GM10248 (cell line): ENCODE measurements at regions not wholly inside any gene's neighbourhood (a gene's known extent, or its start where the extent isn't known, plus 50 kb on each side); places are given as distances from the start of the nearest gene placed in this dataset.

Source experiments
- CTCF ChIA-PET: fragments of 300-600 bp; sonication (Branson Sonifier 250); formaldehyde crosslinking; extraction: SDS; loops from one replicate; lab custom pipeline; 2021; ENCODE audit warnings: antibody characterized with exemption; lab: Yijun Ruan, JAX
- POLR2A ChIA-PET: fragments of 350-650 bp; sonication (Branson Sonifier 250); formaldehyde crosslinking; extraction: SDS; loops from one replicate; lab custom pipeline; 2020; ENCODE audit warnings: antibody characterized with exemption; lab: Yijun Ruan, JAX
- DNase-seq: peaks from one replicate; pipeline ENCODE4 v3.0.0; 2012; ENCODE audit errors: extremely low spot score
- CTCF ChIP-seq: IDR thresholded peaks from 2 replicates; pipeline ENCODE4 v1.5.1; 2012; ENCODE audit warnings: mild to moderate bottlenecking, low read depth; ENCODE audit errors: extremely low read depth, missing control alignments, control extremely low read depth

DNA sequence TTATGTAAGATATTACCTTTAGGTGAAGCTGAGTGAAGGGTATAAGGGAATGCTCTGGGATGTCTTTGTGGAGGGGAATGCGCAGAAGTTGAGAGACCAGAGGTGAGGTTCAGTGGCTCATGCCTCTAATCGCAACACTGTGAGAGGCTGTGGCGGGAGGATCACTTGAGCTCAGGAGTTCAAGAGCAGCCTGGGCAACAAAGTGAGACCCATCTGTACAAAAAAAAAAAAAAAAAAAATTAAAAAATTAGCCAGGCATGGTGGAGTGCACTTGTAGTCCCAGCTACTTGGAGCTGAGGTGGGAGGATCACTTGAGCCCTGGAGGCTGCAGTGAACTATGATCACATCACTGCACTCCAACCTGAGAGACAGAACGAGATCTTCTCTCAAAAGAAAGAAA, 57.3 kb upstream of the SP3 start:
- no peak for DNase-seq
- CTCF ChIA-PET = interaction anchor here (0.8 to 1.1 kb wide), 3 partner anchors 10 to 20 kb away, joined by 3 to 4 read pairs (median 3); no protein-coding TSS in a partner anchor
- no peak for TF ChIP-seq CTCF
- POLR2A ChIA-PET = interaction anchor here (0.6 kb wide), 1 partner anchor 1150 kb away, joined by 3 read pairs; no protein-coding TSS in a partner anchor

GRCh38 chr2:174020926-174021662, 55.9 kb upstream of the SP3 start:
- DNase-seq = no peak
- ChIA-PET CTCF (interaction anchor here (1.1 kb wide), 1 partner anchor 19 kb away, joined by 3 read pairs; no protein-coding TSS in a partner anchor), POLR2A (no interaction called here)
- no peak for TF ChIP-seq CTCF

DNA sequence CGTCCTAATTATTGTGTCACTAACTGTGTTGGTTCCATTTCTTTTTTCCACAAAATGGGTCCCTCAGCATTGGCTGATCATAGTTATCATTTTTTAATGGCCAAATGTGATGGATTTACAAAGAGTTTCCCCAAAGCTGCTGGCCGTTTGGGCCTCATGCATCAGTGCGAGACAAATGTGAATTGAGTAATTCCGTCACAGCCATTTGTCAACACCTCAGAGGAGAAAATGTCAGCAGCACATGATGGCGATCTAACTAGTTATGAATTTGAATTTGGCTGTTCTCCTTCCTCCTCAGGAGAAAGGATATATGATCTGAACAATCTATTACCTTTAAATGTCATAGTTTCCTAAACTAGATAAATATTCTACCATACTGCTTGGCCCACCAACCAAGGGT, 54.9 kb upstream of the SP3 start:
- ChIA-PET CTCF (no interaction called here), POLR2A (no interaction called here)
- no peak for TF ChIP-seq CTCF
- DNase-seq = no peak

GRCh38 chr2:174016447-174016846, 51.3 kb upstream of the SP3 start:
- ChIA-PET POLR2A (no interaction called here), CTCF (no interaction called here)
- no peak for TF ChIP-seq CTCF
- DNase-seq = no peak

- DNase-seq = no peak
- ChIA-PET CTCF (interaction anchor here (2.9 kb wide), 1 partner anchor 22 kb away, joined by 8 read pairs; no protein-coding TSS in a partner anchor), POLR2A (no interaction called here)
- TF ChIP-seq CTCF = no peak
Measured at GRCh38 chr2:174015428-174015827, 50.3 kb upstream of the SP3 start.
